ENCODE measurements at regions not wholly inside any gene's neighbourhood (a gene's known extent, or its start where the extent isn't known, plus 50 kb on each side); places are given as distances from the start of the nearest gene placed in this dataset.

- DNase-seq = no peak
Observed at GRCh38 chr12:115756271-115756670, 521.2 kb downstream of the MED13L start.

DNA sequence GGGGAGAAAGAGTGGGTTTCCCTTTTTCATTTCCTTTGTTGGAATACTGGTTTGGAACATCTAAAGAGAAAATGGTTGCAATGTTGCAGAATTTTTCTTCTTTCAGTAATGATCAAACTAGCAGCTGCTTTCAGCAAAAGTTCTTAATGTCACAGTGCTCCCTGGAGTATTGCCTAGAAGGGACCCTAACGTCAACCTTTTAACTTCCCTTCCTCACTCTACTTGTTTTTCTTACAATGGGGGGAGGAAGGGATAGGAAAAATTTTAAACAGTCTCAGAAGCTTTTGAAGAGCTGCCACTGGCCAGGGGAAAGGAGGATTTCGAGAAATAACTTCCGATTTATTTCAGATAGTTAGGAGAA is 521.8 kb downstream of the MED13L start:
- no peak for DNase-seq

GRCh38 chr12:115755061-115755724 is 522.3 kb downstream of the MED13L start:
- DNase-seq = no peak

DNA sequence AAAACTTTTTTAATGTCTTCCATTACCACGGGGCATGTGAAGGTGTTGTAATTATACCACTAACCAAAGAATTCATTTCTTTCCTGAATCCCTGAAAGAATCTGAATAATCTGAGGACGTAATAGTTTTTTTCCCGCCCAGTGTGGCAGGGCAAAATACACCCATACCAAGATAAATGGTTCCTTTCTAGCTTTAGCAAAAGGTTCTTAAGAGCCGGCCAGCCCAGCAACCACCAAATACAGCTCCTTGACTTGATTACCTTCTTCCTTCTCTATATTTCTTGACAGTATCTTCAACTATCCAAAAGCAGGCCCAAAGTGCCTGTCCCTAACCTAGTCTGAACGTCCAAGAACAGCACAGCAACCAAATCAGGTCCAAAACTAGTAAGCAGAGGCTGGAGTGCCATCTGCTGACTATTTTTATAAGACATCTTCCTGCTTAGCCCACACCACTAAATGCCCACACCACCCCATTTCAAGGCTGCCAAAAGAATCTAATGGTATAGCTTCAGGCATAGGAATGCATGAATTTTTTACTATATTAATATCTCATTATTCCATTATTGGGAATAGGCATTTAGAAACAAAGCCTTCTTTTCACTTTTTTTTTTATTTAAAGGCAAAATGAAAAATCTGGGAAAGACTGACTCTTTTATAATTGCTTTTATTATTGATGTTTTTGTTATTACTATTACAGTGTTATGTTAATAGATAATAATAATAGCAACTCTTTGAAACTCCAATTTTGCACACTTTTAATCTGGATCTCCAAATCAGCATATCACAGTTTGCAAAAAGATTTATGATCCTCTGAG is 524.4 kb downstream of the MED13L start:
- DNase-seq = peak; percentile 4

DNA sequence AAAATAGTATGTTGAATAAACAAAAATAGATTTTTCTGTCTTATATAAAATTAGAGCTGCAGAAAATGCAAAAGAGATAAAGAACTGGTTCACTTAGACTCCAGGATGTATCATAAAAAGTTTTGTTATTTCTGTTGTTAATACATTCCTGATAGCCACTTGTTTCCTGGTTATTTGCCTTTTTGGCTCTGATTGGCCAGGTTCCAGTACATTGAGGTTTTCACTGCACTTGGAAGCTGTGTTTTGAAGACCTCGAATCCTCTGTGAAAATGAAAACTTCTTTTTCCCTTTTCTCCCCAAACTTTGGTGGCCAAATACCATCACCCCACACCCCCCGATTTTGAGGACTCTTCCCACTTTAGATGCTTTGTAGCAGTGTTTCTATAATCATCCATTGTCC is 525.3 kb downstream of the MED13L start:
- DNase-seq = no peak

DNA sequence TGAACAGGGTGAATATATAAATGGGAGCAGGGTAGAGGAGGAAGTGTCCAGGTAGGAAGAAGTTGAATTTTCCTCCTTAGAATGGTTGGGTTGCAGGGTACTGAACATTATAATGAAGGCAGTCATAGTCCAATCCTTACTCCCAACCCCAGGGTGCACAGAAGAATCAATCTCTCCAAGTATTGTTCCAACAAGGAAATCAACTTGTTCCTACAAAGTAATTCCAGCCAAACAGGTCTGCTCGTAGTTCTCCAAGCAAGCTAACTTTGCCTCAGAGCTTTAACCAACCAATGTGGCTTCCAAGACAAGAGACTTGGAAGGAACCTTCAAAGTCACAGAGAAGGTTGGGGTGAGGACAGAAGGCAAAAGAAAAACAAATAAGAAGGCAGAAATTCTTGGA is 527.2 kb downstream of the MED13L start:
- no peak for DNase-seq

DNA sequence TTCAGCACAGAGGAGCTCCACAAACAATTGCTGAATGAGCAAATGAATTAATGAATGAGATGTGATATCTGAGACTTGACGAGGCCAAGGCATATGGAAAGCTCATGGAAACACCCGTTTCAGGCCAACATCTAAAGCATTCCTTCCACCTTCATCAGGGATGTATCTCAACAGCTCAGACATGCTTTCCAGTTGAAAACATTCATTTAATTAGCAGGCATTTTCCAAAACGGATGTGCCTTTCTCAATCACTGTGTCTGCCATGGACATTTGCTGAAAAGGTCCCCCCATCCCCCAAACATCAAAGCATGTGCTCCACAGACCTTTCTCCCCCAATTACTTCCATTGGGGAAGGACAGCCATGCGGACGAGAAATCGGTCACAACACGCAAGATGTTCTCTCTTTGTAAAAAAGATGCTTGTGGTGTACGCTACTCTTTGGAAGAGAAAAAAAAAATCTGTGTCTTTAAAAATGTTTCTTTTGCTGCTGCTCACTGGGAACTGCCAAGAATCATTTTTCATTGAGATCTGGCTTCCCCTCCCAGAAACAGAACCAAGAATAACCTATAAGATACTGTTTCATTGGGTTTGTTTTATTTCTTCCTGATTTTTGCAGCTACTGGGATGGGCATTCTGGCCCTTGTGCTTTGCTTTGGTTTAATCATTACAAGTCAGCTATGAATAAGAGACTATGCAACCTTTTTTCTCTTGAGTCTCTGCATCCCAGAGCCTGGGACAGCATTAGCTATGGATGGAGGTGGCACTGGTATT is 528.2 kb downstream of the MED13L start:
- no peak for DNase-seq

DNA sequence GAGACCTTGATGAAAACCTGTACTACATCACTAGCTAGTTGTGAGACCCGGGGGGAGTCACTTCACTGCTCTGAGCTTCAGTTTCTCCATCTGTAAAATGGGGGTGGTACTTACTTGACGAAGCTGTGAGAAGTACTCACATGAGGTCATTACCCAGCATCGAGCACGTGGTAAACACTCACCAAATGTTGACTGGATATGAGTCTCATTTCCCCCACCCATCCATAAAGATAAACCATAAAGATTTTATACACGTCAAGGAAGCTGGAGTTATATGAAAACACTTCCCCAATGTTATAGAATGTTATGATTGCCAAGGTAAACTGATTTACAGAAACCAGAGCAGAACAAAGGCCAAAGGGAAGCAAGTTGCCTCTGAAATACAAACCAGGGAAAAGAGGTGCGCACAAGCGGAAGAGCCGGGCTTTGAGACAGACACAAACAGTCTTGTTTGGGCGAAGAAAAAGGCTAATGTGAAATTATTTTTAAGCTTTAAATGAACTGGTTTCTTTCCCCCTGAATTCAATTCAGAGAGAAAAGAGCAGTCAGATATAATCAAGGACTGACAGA is 536.8 kb downstream of the MED13L start:
- no peak for DNase-seq

GRCh38 chr12:115737895-115738294 is 539.6 kb downstream of the MED13L start:
- DNase-seq = no peak

DNA sequence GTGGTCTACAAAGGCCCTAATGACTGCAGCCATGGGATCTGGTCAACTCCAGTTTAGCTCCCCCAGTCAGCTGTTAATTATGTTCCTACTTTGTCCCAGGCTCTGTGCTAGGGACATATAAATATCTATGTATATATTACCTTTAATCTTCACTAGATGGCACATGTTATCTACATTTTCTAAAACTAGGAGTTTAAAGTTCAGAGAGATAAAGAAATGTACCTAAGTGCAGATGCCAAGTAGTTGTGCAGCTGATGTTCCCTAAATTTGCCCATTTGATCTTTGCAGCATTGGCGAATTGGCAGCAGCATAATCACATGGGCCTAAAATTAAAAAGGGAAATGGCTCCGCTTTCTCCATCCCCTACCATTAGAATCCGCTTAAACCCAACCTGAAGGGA is 541.1 kb downstream of the MED13L start:
- no peak for DNase-seq

GRCh38 chr12:115730975-115731541 is 546.4 kb downstream of the MED13L start:
- DNase-seq = no peak

DNA sequence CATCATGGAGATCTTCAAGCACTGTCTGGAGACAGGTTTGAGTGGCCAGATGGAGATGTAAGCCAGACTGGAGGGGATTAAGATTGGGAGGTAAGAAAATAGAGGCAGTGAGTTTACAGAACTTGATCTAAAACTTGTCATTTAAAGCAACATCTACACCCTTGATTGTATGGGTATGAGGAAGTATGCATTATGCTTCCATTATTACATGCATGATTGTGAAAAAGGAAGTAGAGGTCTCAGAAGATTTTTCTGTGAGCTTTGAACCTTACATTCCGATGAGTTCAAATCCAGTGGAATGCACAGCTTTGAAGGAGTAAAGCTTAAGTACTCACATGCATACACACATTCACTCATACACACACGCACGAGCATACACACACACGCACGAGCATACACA is 550.8 kb downstream of the MED13L start:
- no peak for DNase-seq

GRCh38 chr12:115722181-115722580 is 555.3 kb downstream of the MED13L start:
- no peak for DNase-seq

- DNase-seq = no peak
Observed at GRCh38 chr12:115716551-115716950, 560.9 kb downstream of the MED13L start.

DNA sequence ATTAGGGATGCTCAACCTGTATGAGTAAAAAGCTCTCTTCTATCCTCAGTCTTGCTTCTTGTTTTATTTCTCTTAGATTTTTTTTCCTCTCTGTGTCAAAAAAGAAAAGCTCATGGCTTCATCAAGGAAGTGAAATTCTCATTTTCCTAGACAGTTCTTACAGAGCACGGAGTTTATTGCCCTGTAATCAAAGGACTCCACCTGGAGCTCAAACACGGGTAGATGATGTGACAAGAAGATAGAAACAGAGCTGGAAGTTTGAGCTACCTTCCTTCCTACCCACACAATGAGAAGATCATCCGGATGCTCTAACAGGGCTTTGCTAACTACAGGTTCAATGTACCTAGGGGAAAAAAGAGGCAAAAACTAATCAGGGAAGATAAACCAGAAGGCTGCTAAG is 564.8 kb downstream of the MED13L start:
- no peak for DNase-seq

DNA sequence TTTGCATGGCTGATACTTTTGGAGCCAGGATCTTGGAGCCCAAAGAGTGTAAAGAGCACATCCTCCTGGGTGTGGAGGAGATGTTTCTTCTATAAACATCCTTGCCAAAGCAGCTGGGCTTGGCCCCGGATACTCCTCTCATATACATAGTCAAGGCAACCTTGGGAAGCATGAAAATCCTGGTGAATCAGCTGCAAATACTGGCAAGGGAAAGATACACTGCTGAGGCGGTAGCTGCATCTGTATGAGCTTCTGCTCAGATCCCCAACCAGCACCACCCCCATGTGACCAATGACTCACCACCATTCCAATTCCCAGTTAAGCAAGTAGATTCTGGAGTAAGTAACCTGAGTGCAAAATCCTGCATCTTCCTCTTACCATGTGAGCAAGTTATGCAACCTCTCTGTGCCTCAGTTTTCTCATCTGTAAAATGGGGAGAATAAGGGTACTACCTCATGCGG is 567.4 kb downstream of the MED13L start:
- no peak for DNase-seq

- DNase-seq = no peak
Observed at GRCh38 chr12:115709540-115710011, 567.9 kb downstream of the MED13L start.

DNA sequence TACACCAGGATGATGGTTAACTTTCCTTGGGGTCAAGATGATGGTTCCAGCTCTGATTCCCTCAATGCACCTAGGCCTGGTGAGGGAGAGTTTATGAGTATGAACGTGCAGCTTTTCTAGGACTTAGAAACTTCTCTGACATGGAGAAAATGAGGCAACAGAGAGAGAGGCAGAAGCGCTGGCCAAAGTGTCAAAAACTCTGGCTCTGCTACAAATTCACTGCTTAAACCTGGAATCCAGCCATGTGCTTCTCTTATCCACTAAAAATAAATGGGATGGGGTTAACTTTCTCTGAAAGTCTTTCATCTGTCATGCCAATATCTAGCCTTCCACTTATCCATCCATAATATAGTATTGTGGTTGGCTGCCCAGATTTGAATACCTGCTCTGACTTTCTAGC is 568.7 kb downstream of the MED13L start:
- no peak for DNase-seq

GRCh38 chr12:115700896-115701465 is 576.5 kb downstream of the MED13L start:
- no peak for DNase-seq

GRCh38 chr12:115700081-115700480 is 577.4 kb downstream of the MED13L start:
- no peak for DNase-seq

DNA sequence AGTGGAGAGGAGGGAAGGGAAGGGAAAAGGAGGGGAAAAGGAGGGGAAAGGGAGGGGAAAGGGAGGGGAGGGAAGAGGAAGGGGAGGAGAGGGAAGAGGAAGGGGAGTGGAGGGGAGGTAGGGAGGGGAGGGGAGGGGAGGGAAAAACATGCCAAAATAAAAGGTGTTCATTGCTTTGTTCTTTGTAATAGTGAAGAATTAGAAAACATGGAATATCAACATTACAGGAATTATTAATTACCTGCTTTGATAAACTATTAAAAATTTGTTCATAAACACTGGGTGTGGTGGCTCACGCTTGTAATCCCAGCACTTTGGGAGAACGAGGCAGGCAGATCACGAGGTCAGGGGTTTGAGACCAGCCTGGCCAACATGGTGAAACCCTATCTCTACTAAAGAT is 579.2 kb downstream of the MED13L start:
- DNase-seq = no peak

GRCh38 chr12:115697340-115697739 is 580.2 kb downstream of the MED13L start:
- peak; percentile 4 for DNase-seq

DNA sequence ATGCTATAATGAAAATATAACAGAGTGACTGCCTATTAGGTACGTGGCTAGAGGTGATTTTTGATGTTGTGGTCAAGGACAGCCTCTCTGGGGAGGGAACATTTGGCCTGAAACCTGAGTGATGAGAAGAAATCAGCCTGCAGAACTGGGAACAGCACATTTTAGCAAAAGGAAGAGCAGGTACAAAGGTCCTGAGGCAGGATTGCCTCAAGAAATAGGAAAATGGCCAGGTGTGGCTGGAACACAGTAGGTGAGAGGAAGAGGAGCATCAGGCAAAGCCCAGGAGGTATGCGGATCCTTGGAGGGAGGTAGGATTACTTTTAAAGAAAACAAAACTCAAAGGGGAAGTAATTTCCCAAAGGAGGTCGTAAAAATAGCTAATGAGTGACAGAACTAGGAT is 582.9 kb downstream of the MED13L start:
- DNase-seq = no peak

Data from NCI-H2107 (cell line).